Kidney (tissue), 13 donors: ENCODE measurements at regions not wholly inside any gene's neighbourhood (a gene's known extent, or its start where the extent isn't known, plus 50 kb on each side); places are given as distances from the start of the nearest gene placed in this dataset.

Experiments
- DNase-seq, 5 donors: peaks; one replicate each; pipeline ENCODE4 v3.0.0-alpha.2; 2013 to 2020
- FAIRE-seq: peaks from 2 replicates; lab custom pipeline; 2012; peaks lifted over from hg19 to GRCh38; lab: Jason Lieb, UNC
- H3K27ac ChIP-seq, 2 donors: one replicate each; pipeline ENCODE4 v1.7.0; 2013; ENCODE audit warnings: low read depth in 2 of 2, low read length in 2 of 2, inconsistent platforms in 1 of 2
- H3K27me3 ChIP-seq: one replicate; pipeline ENCODE4 v1.7.1; 2013; ENCODE audit warnings: low read length, inconsistent platforms; ENCODE audit not compliant: control insufficient read depth, insufficient read depth
- H3K36me3 ChIP-seq, 3 donors: one replicate each; pipeline versions ENCODE4 v1.7.0 to v1.7.1; 2013; ENCODE audit warnings: low read length in 3 of 3, control low read depth in 1 of 3, inconsistent platforms in 1 of 3; ENCODE audit not compliant: insufficient read depth in 3 of 3, control insufficient read depth in 2 of 3
- H3K4me1 ChIP-seq, 3 donors: one replicate each; pipeline versions ENCODE4 v1.7.0 to v1.7.1; 2013; ENCODE audit warnings: low read length in 3 of 3, inconsistent platforms in 1 of 3, low read depth in 1 of 3; ENCODE audit not compliant: control insufficient read depth in 2 of 3, insufficient read depth in 2 of 3
- H3K4me3 ChIP-seq, 3 donors: one replicate each; pipeline versions ENCODE4 v1.7.0 to v1.8.1; 2013; ENCODE audit warnings: low read length in 3 of 3, control low read depth in 1 of 3, inconsistent platforms in 1 of 3
- H3K9ac ChIP-seq, 3 donors: one replicate each; pipeline versions ENCODE4 v1.7.0 to v1.7.1; 2013; ENCODE audit warnings: low read length in 3 of 3, control low read depth in 1 of 3, inconsistent platforms in 1 of 3
- H3K9me3 ChIP-seq, 3 donors: one replicate each; pipeline versions ENCODE4 v1.7.0 to v1.7.1; 2013; ENCODE audit warnings: low read length in 3 of 3, control low read depth in 1 of 3, inconsistent platforms in 1 of 3; ENCODE audit not compliant: control insufficient read depth in 2 of 3, insufficient read depth in 1 of 3
- CTCF ChIP-seq: IDR thresholded peaks from 3 replicates; pipeline ENCODE4 v1.5.1; 2012; ENCODE audit warnings: mild to moderate bottlenecking, moderate library complexity, borderline replicate concordance; ENCODE audit not compliant: insufficient read depth; ENCODE audit errors: extremely low read depth
- intact Hi-C: fragments of 100-400 bp; cut with DNase I; formaldehyde crosslinking; loops from one replicate; pipeline ENCODE4 v1.11.1; 2022
- donor health status: control.
- donor health status: control.
- donor health status: control.
- donor health status: control.
- donor health status: control.
- donor health status: DM: yes; HTN: yes; CAD: no.
- donor health status: Normal renal cell carcinoma (clear cell type).

DNA sequence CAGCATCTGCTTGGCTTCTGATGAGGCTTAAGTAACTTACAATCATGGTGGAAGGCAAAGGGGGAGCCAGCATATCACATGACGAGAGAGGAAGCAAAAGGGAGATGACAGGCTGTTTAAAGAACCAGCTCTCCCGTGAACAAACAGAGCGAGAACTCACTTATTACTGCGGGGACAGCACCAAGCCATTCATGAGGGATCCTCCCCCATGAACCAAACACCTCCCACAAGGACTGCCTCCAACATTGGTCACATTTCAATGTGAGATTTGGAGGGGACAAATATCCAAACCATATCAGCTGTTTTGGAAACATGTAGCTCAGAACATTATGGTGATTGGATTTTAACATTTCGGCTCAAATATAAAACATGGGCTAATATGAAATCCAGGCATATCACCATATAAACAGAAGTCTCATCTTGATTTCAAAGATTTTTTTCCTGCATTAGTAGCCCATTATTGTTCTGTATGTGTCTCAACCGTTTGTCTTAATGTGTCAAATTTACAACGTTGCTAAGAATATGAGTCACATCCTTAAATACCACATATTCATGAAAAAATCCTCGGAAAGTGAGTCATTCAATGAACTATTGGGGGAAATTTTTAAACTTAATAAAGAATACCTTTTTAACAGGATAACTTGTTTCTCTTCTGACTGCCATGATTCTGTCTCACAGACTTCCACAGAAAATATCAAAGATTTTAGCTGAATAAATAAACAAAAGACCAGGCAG lies 894.3 kb downstream of the TFAP2A start:
- no peak for FAIRE-seq
- Histone ChIP-seq H3K9me3 (no peaks in the 10 kb centered on the region), H3K36me3 (no peaks in the 10 kb centered on the region), H3K27me3 (no peaks in the 10 kb centered on the region), H3K4me3 (no peak overlapping the region), H3K4me1 (no peaks in the 10 kb centered on the region), H3K27ac (no peak overlapping the region), H3K9ac (no peak overlapping the region)
- intact Hi-C loops = no loop called here
- no peak for DNase-seq
- TF ChIP-seq CTCF = no peak

GRCh38 chr6:9518431-9518830 lies 896.4 kb downstream of the TFAP2A start:
- TF ChIP-seq CTCF = no peak
- Histone ChIP-seq H3K4me3 (no peak overlapping the region), H3K27me3 (no peaks in the 10 kb centered on the region), H3K27ac (no peak overlapping the region), H3K4me1 (no peaks in the 10 kb centered on the region), H3K9me3 (no peaks in the 10 kb centered on the region), H3K36me3 (no peaks in the 10 kb centered on the region), H3K9ac (no peak overlapping the region)
- DNase-seq (no peak), FAIRE-seq (no peak)
- intact Hi-C loops = no loop called here

DNA sequence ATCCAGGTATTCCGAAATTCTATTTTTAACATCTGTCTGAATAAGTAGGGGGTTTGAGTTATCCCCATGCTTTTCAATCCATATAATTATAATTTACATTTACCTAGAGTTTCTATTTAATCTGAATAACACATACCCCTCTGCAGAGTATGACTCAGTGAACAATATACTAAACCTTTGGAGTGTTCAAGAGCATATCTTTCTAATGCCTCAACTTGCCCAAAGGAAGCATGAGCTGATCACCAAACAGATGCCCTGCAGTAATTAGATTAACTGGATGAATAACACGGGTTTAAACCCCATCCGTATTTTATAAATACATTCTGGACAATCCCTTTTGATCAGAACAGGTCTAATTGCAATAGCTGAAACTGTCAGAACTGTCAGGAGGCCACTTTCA lies 897.1 kb downstream of the TFAP2A start:
- H3K9me3 ChIP-seq = no peaks in the 10 kb centered on the region
- H3K4me1 ChIP-seq = no peaks in the 10 kb centered on the region
- DNase-seq (no peak), FAIRE-seq (no peak)
- no peak for TF ChIP-seq CTCF
- no peak overlapping the region for H3K27ac ChIP-seq
- intact Hi-C loops = no loop called here
- no peaks in the 10 kb centered on the region for H3K36me3 ChIP-seq
- no peak overlapping the region for H3K9ac ChIP-seq
- H3K4me3 ChIP-seq = no peak overlapping the region
- H3K27me3 ChIP-seq = no peaks in the 10 kb centered on the region
